Endodermal cell (in vitro differentiated cells): ENCODE measurements at regions not wholly inside any gene's neighbourhood (a gene's known extent, or its start where the extent isn't known, plus 50 kb on each side); places are given as distances from the start of the nearest gene placed in this dataset.

Experiments
- DNase-seq: peaks from one replicate; pipeline ENCODE4 v3.0.0-alpha.2; 2017
- H3K27ac ChIP-seq: 2 replicates; pipeline ENCODE4 v1.5.1; 2013; ENCODE audit warnings: mild to moderate bottlenecking, low read depth, low read length, moderate library complexity
- H3K27me3 ChIP-seq: 2 replicates; pipeline ENCODE4 v1.6.1; 2013; ENCODE audit warnings: mild to moderate bottlenecking, low read length, moderate library complexity; ENCODE audit not compliant: insufficient read depth, control insufficient read depth, poor library complexity, severe bottlenecking
- H3K36me3 ChIP-seq: 2 replicates; pipeline ENCODE4 v1.7.0; 2013; ENCODE audit warnings: mild to moderate bottlenecking, low read length, moderate library complexity; ENCODE audit not compliant: control insufficient read depth, insufficient read depth
- H3K4me1 ChIP-seq: one replicate; pipeline ENCODE4 v1.7.0; 2013; ENCODE audit warnings: low read length; ENCODE audit not compliant: control insufficient read depth, insufficient read depth
- H3K4me3 ChIP-seq: 2 replicates; pipeline ENCODE4 v1.5.1; 2013; ENCODE audit warnings: mild to moderate bottlenecking, low read length, moderate library complexity
- H3K9ac ChIP-seq: 2 replicates; pipeline ENCODE4 v1.6.1; 2013; ENCODE audit warnings: mild to moderate bottlenecking, low read length, moderate library complexity; ENCODE audit not compliant: poor library complexity, severe bottlenecking; ENCODE audit errors: extremely low read depth
- H3K9me3 ChIP-seq: 2 replicates; pipeline ENCODE4 v1.6.1; 2013; ENCODE audit warnings: mild to moderate bottlenecking, low read length, moderate library complexity; ENCODE audit not compliant: control insufficient read depth
- H3K27ac Mint-ChIP-seq: 2 replicates; pipeline ENCODE4 v1.8.0; 2020; ENCODE audit warnings: mixed read lengths
- H3K27me3 Mint-ChIP-seq: 2 replicates; pipeline ENCODE4 v1.8.0; 2021; ENCODE audit warnings: mild to moderate bottlenecking, mixed read lengths; ENCODE audit not compliant: insufficient read depth
- H3K36me3 Mint-ChIP-seq: 2 replicates; pipeline ENCODE4 v1.8.0; 2020; ENCODE audit warnings: low read depth, mixed read lengths
- H3K4me1 Mint-ChIP-seq: 2 replicates; pipeline ENCODE4 v1.8.0; 2020; ENCODE audit warnings: mixed read lengths
- H3K4me3 Mint-ChIP-seq: 2 replicates; pipeline ENCODE4 v1.8.0; 2020; ENCODE audit warnings: mild to moderate bottlenecking, moderate library complexity, mixed read lengths
- H3K9me3 Mint-ChIP-seq: 2 replicates; pipeline ENCODE4 v1.8.0; 2020; ENCODE audit warnings: mild to moderate bottlenecking, mixed read lengths
- WGBS, 2 experiments: methylation state at CpG; one replicate each; pipeline versions ENCODE4 v1.1.5 to v1.1.7; 2013; ENCODE audit warnings: missing lambda C conversion rate in 2 of 2, mixed read lengths in 1 of 2; ENCODE audit not compliant: insufficient coverage in 1 of 2, insufficient read length in 1 of 2; 5-methylcytosine and 5-hydroxymethylcytosine counted together
- TF ChIP-seq, protein P1 (sequence below): fragments of 200-600 bp; sonication (generic); conservative IDR thresholded peaks from 2 replicates; pipeline ENCODE4 v1.5.0; 2021; ENCODE audit warnings: antibody characterized with exemption, mild to moderate bottlenecking

- Mint-ChIP-seq H3K4me1 (peaks cover 15% of the 10 kb centered on the region), H3K9me3 (no peaks in the 10 kb centered on the region), H3K4me3 (no peak overlapping the region), H3K36me3 (no peaks in the 10 kb centered on the region), H3K27me3 (no peaks in the 10 kb centered on the region), H3K27ac (no peak overlapping the region)
- Histone ChIP-seq H3K9me3 (no peaks in the 10 kb centered on the region), H3K27me3 (no peaks in the 10 kb centered on the region), H3K4me1 (peaks cover 7% of the 10 kb centered on the region), H3K36me3 (no peaks in the 10 kb centered on the region), H3K27ac (no peak overlapping the region), H3K4me3 (no peak overlapping the region), H3K9ac (no peak overlapping the region)
- TF ChIP-seq, protein P1, sequence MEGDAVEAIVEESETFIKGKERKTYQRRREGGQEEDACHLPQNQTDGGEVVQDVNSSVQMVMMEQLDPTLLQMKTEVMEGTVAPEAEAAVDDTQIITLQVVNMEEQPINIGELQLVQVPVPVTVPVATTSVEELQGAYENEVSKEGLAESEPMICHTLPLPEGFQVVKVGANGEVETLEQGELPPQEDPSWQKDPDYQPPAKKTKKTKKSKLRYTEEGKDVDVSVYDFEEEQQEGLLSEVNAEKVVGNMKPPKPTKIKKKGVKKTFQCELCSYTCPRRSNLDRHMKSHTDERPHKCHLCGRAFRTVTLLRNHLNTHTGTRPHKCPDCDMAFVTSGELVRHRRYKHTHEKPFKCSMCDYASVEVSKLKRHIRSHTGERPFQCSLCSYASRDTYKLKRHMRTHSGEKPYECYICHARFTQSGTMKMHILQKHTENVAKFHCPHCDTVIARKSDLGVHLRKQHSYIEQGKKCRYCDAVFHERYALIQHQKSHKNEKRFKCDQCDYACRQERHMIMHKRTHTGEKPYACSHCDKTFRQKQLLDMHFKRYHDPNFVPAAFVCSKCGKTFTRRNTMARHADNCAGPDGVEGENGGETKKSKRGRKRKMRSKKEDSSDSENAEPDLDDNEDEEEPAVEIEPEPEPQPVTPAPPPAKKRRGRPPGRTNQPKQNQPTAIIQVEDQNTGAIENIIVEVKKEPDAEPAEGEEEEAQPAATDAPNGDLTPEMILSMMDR, result no peak
- DNase-seq, result peak; percentile 33
- 83 to 95% methylated on average over 9 to 12 of the region's 12 CpGs for WGBS, 2 experiments
Observed at GRCh38 chr3:194876403-194877095, 190.9 kb downstream of the FAM43A start.

DNA sequence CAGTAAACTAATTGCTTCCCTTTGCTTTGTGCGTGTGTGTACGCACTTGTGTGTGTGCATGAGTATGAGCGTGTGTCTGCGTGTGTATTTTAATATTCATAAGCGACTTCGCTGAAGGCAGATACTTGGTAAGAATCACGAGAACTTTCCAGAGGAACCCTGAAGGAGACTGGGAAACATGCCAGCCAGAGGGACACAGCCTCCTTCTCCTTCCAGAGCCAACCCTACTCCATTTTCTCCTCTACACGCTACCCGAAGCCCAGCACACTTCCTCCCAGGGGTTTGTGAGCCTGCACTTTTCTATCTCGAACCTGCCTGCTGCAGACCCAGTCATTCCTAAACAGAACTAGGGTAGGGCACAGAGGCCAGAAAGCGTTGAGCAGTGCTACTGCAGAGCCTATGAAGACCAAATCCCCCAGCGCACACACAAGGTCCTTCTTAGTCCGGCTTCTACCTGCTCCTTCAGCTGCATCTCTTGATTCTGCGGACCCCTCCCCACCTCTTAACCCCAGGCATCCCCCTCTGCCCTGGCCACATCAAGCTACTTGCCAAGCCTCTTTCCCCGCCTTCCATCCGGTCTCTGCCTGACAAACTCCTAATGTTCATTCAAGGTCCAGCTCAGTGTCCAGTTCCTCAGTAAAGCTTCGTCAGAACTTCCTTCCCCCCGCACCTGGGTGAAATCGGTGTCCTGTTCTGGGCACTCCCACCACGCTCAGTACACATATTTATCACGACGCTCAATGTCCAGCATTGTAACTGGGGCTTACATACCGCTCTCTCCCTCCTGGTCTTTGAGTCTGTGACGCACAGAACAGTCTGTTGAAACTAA, 191.8 kb downstream of the FAM43A start:
- no peak overlapping the region for H3K9ac ChIP-seq
- no peaks in the 10 kb centered on the region for H3K36me3 ChIP-seq
- no peak overlapping the region for H3K4me3 Mint-ChIP-seq
- H3K27me3 ChIP-seq, result no peaks in the 10 kb centered on the region
- no peak overlapping the region for H3K27ac Mint-ChIP-seq
- peaks cover 7% of the 10 kb centered on the region for H3K4me1 Mint-ChIP-seq
- no peaks in the 10 kb centered on the region for H3K9me3 ChIP-seq
- H3K27me3 Mint-ChIP-seq, result no peaks in the 10 kb centered on the region
- WGBS, 2 experiments, result 94 to 95% methylated on average over 20 to 24 of the region's 24 CpGs
- peak; percentile 34 for DNase-seq
- no peaks in the 10 kb centered on the region for H3K36me3 Mint-ChIP-seq
- no peaks in the 10 kb centered on the region for H3K9me3 Mint-ChIP-seq
- no peak overlapping the region for H3K27ac ChIP-seq
- TF ChIP-seq, protein P1, result no peak
- H3K4me1 ChIP-seq, result peaks cover 3% of the 10 kb centered on the region
- no peak overlapping the region for H3K4me3 ChIP-seq

DNA sequence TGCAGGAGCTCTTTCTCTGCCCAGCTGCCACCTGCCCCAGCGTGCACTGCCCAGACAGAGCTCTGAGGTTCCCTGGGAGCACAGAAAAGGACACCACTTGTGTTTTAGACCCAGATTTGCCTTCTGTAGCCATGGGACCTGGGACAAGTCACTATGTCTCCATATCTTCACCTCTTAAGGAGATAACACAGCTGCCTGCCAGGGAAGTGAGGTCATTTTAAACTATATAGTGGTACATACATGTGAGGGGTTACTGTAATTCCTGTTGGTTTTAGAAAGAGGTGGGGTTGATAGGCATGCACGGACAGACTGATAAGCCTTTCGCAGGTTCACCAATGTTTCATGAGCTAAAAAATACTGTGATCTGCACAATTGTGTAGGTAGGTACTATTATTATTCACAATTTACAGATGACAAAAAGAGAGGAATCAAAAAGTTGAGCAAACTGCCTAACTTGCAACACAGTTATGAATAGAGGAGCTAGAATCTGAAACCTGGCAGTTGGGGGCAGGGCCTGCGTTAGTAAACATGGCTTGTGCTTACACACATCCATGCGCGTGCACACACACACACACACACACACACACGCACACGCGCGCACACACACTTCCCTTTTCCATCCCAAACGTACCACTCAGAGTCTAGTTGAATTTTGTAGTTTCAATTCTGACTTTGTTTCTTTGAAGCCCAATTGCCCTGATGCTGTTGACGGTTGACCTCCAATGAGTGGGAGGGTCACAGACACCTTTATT, 193.6 kb downstream of the FAM43A start:
- Mint-ChIP-seq H3K36me3 (no peaks in the 10 kb centered on the region), H3K9me3 (peaks cover 12% of the 10 kb centered on the region), H3K4me1 (no peaks in the 10 kb centered on the region), H3K27me3 (no peaks in the 10 kb centered on the region), H3K27ac (no peak overlapping the region), H3K4me3 (no peak overlapping the region)
- Histone ChIP-seq H3K4me1 (no peaks in the 10 kb centered on the region), H3K4me3 (no peak overlapping the region), H3K36me3 (no peaks in the 10 kb centered on the region), H3K9me3 (peaks cover 11% of the 10 kb centered on the region), H3K27me3 (no peaks in the 10 kb centered on the region), H3K27ac (no peak overlapping the region), H3K9ac (no peak overlapping the region)
- TF ChIP-seq, protein P1, result no peak
- WGBS, 2 experiments, result 89 to 100% methylated on average over 5 to 12 of the region's 12 CpGs
- peak; percentile 20 for DNase-seq
